ENCODE measurements at regions not wholly inside any gene's neighbourhood (a gene's known extent, or its start where the extent isn't known, plus 50 kb on each side); places are given as distances from the start of the nearest gene placed in this dataset.
A peak's percentile ranks its signal among the peaks of the same experiment; 100 is the strongest.
"Not testable (repeated sequence)": the region's sequence is repeated elsewhere in the genome, so short reads cannot be mapped to it uniquely, and the experiment has no call there.

DNA sequence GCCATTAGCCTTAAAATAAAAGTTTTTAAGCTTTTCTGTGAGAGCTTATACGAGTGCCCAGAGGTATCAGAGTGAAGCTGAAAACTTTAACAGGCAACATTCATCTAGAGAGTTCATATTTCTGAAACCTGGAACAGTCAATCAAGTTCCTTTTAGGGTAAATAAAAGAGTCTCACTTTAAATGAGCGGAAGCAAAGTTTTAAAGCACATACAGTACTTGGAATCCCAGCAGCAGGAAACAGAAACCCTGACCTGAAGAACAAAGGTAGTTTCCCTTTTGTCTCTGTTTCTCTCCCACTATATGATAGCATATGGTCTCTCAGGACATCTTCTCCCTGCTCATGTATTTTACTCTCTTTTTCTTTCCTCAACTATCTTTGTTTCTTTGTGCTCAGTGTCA is 153.0 kb downstream of the ASB9 start:
- no peak for DNase-seq (ENCODE audit: low read depth)

DNA sequence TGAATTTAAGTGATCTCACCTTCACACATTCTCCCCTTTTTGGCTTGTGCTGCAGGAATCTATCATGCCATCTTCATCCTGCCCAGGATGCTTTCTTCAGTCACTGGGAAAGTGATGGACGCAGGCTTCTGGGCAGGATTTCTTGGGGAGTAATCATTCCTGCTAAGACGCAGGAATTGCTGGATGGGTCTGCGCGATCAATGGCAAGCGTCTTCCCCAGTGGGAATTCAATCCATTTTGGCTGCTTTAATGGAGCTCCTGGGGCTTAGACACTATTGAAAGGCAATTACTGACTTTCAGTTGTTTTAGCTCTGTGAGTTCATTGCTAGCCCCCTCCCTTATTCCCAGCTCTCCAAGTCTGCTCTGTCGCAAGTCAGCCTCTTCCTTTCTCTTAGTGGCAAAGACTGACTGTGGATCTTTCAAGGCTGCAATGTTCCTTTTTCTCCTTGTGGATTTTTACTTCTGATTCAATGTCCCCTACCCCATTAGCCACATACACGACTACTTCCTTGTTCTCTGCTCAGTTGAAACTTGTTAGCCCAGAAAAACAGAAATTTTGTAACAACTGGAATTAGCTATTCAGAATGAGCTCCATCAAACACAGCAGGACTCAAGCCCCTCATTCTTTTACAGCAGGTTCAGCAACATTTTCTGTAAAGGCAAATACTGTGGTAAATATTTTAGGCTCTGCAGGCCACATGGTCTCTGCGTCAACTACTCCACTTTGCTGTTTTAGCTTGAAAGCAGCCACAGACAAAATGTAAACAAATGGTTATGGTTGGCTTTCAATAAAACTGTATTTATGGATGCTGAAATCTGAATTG is 154.9 kb downstream of the ASB9 start:
- DNase-seq (ENCODE audit: low read depth): no peak

DNA sequence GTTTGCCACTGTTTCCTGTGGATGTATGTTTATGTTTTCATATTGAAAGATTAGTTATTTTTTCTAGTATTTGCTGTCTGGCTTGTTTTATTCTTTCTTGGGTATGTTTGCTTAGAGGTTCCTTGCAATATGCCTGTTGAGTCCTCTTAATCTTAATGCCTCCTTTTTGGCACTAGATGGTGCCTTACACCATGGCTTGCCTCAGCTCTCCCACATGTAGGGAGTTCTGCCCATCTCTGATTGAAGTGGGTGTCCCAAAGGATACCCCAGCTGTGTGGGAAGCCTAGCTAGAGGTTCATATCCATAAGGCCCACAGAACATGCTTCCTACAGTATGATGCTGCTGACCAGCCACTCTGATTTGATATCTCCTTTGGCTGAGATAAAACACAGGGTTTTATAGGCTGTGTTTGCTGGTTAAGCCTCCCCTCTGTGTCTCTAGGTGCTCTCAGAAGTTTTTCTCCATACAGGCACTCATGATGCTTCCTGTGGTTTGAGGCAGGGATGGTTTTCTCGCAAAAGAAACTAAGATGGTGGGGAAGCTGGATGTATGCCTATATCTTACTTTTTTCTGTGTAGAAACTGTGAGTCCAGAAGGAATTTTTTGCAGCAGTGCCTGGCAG is 162.4 kb downstream of the ASB9 start:
- DNase-seq (ENCODE audit: low read depth): no peak

DNA sequence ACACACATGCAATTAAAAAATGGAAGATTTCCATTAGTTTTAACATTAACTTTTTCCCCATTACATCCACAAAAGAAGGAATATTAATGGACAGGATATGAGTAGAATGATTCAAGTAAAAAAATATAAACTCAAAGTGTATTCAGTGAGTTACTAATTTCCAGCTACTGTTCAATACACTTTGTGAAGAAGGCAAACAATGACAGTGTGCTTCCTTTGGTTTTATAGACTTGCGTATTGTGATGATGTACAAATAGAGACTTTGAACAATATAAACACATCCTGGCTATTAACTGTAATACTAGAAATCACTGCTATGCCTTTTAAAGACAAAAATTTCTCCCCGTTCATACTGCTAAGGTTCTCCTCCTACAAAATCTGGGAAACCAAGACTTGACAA is 171.4 kb downstream of the ASB9 start:
- DNase-seq (ENCODE audit: low read depth): no peak

DNA sequence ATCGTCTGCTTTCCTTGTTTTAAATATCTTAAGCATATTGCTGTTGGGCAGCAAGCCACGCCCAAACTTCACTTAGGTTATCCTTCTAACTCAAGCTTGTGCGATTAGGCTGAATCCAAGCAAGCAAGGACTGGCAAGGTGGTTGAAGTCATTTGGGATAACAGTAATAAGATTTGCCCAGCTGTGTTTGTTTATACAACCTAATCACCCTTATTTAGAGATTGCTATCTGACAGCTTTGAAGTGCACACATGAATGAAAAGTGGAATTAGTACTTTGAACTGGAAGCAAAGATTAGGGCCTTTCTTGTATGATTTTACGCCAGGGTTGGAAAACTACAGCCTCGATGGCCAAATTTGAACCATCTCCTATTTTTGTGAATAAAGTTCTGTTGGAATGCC is 182.1 kb downstream of the ASB9 start:
- no peak for DNase-seq (ENCODE audit: low read depth)

DNA sequence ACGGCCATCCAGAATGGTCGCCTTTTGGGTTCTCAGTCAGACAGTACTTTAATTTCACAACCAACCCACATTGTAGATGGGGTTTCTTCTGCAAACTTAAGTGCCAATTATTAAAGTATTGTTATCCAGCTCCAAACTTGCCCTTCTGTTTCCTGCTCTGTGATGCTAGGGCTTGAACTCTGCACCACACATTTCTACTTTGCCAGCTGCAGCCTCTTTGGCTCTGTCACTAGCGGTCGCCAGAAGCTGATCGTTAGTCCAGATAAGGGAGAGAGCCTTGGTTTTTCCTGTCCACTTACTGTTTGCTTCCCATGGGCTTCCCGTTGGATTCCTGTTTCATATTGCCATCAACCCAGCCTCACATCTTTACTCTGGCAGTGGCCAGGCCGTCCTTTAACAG is 196.6 kb downstream of the ASB9 start:
- no peak for DNase-seq (ENCODE audit: low read depth)

DNA sequence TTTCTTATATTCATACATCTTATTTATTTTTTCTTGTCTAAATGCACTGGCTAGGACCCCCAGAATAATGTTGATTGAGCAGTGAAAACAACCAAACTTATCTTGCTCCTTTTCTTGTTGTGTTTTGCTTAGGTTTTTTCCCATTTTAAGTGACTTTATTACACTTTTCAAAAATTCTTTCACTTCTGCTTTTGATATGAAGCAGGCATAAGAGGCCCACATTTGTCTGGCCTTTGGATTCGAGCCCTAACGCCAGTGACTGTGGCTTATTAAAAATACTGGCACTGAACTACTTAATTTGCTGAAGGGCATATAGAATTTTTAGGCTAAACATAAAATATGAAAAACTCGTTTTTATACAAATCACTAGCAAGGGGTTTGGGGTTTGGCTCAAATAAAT is 197.0 kb downstream of the ASB9 start:
- no peak for DNase-seq (ENCODE audit: low read depth)

DNA sequence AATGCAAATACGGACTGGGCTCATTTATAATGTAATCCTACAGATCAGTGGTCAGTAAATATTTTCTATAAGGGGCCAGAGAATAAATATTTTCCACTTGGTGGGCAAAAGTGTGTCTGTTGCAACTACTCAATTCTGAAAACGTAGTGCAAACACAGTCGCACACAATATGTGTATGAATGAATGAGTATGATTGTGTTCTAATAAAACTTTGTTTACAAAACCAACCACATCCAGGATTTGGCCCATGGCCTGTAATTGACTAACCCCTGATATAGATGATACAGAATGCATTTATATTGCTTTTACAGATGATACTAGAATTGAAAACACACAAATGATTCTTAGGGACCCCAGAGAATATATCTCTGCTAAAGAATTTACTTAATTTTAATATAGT is 197.6 kb downstream of the ASB9 start:
- DNase-seq (ENCODE audit: low read depth): no peak

DNA sequence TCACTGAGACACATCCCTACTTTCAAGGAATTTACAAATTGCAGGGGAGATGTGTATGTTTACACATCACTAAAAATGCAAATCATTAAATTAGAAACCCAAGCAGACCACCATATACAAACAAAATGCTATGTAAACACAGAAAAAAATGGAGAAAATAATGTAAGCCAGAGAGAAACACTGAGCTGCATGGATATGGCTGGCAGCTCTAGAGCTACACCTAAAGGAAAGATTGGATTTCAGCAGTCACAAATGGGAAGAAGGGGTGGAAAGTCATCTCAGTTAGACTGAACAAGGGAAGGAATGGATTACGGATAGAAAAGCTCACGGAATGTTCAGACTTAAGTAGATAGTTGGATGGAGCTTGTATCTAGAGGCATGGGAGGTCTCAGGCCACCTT is 186.3 kb downstream of the MOSPD2 start:
- DNase-seq (ENCODE audit: low read depth): no peak

DNA sequence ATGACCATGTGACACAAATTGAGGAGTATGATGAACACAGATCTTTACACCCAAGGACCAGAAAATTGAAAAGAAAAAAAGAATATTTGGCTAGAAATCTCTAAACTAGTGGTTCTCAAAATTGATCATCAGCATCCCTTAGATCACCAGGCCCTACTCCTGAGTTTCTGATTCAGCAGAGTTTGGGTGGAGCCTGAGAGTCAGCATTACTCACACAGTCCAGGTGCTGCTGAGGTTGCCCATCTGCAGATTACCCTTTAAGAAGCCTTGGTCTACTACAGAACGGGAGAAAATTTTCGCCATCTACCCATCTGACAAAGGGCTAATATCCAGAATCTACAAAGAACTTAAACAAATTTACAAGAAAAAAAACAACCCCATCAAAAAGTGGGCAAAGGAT is 182.8 kb downstream of the MOSPD2 start:
- DNase-seq (ENCODE audit: low read depth): no peak

DNA sequence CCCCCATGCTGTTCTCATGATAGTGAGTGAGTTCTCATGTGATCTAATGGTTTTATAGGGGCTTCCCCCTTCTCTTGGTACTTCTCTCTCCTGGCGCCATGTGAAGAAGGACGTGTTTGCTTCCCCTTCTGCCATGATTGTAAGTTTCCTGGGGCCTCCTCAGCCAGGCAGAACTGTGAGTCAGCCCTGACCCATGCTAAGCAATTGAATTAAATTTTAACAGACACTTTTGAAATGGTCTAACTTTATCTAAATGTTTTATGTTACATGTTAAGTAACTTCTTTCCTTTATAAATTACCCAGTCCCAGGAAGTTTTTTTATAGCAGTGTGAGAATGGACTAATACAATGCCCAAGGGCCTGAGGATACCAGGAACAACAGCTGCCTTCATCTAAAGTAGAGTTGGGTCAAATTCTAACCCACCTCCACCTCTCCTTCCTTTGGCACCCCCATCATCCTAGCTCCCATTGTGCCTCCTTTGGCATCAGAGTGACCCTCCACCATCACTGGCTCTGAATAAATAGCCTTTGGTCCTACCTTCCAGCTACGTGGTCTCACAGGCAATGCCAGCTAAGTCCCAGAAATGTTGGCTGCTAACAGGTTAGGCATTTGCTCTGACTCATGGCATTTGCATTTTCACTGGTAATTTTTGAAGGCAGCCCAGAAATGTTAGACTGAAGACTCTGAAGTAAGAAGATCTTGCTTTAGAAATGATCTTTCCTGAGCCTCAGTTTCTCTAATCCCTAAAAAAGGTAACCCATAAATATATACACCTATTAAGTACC is 182.1 kb downstream of the MOSPD2 start:
- peak; percentile 3 for DNase-seq (ENCODE audit: low read depth)

DNA sequence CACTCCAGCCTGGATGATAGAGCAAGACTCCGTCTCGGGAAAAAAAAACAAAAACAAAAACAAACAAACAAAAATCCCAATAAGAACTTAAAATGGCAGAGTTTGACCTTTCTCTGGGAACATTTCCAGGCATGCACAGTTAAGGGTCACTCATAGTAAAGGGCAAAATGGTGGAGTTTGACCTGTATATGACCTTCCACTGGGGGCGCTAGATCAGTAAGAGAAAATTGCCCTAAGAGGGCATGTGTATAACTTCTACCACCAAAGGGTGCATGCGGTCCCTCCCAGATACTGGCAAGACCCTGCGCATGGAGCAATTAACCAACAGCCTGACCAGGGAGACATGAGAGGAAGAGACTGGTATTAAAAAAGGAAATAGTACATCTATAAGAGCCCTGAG is 177.2 kb downstream of the MOSPD2 start:
- DNase-seq (ENCODE audit: low read depth): no peak

DNA sequence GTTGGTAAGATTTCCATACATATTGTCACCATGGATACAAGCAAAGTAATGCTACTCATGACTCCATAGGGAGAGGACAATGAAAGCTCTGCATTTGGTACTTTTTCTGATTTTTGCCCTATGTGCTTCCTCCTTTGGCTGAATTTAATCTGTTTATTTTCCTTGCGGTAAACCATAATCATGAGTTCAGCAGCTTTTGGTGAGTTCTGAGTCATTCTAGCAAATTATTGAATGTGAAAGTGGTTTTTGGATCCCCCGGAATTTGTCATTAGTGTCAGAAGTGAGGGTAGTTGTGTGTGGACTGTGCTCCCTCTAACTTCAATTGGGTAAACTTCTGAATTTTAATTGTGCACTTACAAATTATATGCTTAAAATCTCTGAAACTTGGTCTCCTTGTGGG is 170.3 kb downstream of the MOSPD2 start:
- peak; percentile 9 for DNase-seq (ENCODE audit: low read depth)

DNA sequence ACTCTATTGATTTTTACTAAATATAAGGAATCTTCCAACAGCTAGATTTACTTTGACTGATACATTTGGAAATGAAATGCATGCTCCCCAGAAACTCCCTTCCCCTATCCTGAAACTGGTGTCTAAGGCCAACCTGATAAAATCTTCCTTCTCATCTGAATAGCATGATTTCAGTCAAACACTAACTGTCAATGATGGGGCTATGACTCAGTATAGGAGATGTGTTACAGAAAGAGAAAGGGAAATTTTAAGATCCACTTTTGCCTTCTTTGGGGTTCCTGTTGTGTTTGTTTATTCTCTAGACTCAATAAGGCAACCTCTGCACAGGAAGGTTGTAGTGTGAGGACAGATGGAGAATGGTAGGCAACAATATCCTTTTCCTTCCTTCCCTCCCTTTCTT is 160.7 kb downstream of the MOSPD2 start:
- no peak for DNase-seq (ENCODE audit: low read depth)

DNA sequence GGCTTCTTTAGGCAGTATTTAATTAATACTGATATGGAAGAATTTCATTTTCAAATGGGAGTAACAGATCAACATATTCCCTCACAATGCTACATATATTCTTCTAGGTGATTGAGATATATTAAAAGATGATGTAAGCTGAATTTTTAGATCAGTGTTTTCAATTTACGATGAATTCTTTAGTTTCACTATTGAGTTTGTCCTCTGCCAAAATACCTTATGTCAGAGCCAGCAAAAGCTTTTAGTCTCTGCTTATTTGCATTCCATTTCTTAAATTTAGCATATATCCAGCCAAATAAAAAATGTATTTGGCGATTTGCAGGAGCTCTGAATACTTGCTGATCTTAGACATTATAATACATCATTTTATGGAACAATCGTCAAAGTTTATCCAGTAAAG is 144.3 kb downstream of the MOSPD2 start:
- DNase-seq (ENCODE audit: low read depth): no peak

DNA sequence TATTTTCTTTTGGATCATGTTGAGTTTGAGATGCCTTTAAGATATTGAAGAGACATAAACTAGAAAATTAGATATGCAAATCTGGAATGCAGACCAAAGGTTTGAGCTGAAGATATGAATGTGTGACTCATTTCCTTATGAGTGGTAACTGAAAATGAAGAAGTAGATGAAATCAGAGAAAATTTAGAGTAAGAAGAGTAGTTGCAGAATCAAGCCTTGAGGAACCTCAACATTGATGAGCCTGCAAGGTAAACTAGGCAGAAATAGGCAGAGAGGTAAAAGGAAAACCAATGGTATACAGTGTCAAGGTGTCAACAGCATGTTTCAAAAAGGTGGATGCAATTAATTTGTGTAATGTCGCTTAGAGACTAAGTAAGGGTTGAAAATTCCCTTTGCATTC is 142.8 kb downstream of the MOSPD2 start:
- no peak for DNase-seq (ENCODE audit: low read depth)

DNA sequence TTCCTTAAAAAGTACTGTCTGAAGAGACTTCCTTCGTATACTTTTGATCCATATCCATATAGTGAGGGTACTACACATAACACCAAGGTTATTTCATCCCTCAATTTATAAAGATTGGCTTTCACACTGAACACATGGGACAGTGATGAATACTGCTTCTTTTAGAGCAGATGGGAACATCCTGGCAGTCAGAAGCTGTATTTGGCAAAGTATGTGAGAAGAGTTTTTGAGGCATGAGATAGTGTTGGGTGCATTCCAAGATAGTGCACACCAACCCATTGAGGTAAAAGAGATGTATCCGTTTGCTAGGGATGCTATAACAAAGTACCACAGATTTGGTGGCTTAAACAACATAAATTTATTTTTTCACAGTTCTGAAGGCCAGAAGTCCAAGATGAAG is 141.1 kb downstream of the MOSPD2 start:
- DNase-seq (ENCODE audit: low read depth): no peak

DNA sequence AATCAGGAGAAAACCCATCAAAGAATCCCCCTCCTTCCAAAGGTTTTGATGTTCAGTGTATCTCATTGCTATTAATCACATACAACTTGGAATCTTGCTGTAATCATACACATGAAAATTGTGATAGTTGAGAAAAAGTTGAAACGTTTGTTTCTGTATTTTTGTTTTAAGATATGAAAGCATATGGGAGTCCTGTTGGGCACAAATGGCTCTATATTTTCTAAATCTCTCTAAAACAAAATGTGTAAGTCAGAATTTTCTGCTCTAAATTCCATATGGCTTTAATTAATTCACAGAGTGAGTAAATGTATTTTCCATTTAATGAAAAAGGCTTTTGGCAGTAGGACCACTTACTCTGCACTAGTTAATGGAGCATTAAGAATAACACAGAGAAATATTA is 140.2 kb downstream of the MOSPD2 start:
- DNase-seq (ENCODE audit: low read depth): no peak

DNA sequence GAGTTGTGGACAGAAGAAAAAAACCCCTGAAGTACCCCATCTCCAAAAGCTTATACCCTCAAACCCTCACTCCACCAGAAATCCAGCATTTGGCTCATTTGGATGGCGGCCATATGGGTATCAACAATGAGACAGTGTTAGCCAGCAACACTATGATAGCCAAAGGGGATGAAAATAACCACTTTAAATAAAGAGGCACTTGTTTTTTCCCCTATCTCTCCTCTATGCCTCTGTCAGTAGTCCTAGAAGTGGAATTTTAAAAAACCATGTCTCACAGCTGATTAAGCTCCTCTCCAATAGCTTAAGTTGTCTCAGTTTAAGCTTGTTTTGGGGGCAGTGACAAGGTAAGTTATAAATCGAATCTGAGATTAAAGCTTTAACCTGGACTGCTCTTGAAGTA is 124.0 kb downstream of the MOSPD2 start:
- DNase-seq (ENCODE audit: low read depth): no peak

DNA sequence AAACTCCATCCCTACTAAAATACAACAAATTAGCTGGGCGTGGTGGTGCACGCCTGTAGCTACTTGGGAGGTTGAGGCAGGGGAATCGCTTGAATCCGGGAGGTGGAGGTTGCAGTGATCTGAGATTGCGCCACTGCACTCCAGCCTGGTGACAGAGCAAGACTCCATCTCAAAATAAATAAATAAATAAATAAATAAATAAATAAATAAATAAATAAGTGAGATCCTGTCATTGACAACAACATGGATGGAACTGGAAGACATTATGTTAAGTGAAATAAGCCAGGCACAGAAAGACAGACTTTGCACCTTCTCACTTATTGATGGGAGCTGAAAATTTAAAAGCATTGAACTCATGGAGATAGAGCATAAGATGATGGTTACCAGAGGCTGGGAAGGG is 111.2 kb downstream of the MOSPD2 start:
- DNase-seq (ENCODE audit: low read depth): not testable (repeated sequence)
